Spinal cord (tissue), 9 donors: ENCODE measurements at regions not wholly inside any gene's neighbourhood (a gene's known extent, or its start where the extent isn't known, plus 50 kb on each side); places are given as distances from the start of the nearest gene placed in this dataset.

ENCODE experiments used
- DNase-seq, 6 donors: peaks; one replicate each; pipeline versions ENCODE4 v3.0.0 to v3.0.0-alpha.2; 2013 to 2015; ENCODE audit warnings: low spot score in 6 of 6, low read depth in 4 of 6
- H3K27ac ChIP-seq: one replicate; pipeline ENCODE4 v1.5.1; 2013; ENCODE audit warnings: low read depth, low read length, control low read depth
- H3K27me3 ChIP-seq: one replicate; pipeline ENCODE4 v1.6.1; 2013; ENCODE audit warnings: low read length; ENCODE audit not compliant: control insufficient read depth, insufficient read depth
- H3K36me3 ChIP-seq: one replicate; pipeline ENCODE4 v1.6.1; 2013; ENCODE audit warnings: low read length; ENCODE audit not compliant: control insufficient read depth, insufficient read depth
- H3K4me1 ChIP-seq: one replicate; pipeline ENCODE4 v1.6.1; 2013; ENCODE audit warnings: low read length; ENCODE audit not compliant: control insufficient read depth, insufficient read depth
- H3K4me3 ChIP-seq: one replicate; pipeline ENCODE4 v1.5.1; 2013; ENCODE audit warnings: low read depth, low read length, control low read depth
- H3K9me3 ChIP-seq: one replicate; pipeline ENCODE4 v1.6.1; 2013; ENCODE audit warnings: low read length; ENCODE audit not compliant: control insufficient read depth, insufficient read depth
- WGBS: methylation state at CpG from one replicate; pipeline ENCODE4 v1.1.5; 2013; ENCODE audit warnings: missing lambda C conversion rate; ENCODE audit not compliant: insufficient coverage; 5-methylcytosine and 5-hydroxymethylcytosine counted together
- donor health status: healthy.

DNA sequence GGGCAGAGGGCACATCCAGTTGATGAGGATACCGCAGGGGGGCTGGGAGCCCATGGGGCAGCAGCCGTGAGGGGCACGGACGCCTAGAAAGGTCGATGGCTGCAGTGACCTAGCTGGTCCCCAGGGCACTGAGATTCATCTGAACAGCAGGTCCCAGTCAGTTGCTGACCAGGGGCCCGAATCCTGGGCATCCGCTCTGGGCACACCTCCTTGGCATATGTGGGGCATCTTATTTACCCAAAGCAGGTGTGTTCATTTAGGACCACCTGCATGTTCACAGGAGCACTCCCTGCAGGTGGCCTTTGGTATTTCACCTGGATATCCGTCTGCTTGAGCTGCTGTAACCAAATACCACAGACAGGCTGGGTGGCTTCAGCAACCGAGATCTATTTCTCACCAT, 72.0 kb upstream of the ODC1 start:
- H3K27me3 ChIP-seq: no peaks in the 10 kb centered on the region
- no peak for DNase-seq
- H3K27ac ChIP-seq: no peak overlapping the region
- WGBS: 82% methylated on average over 9 of the region's 9 CpGs
- peaks cover 9% of the 10 kb centered on the region for H3K9me3 ChIP-seq
- H3K36me3 ChIP-seq: no peaks in the 10 kb centered on the region
- no peak overlapping the region for H3K4me3 ChIP-seq
- no peaks in the 10 kb centered on the region for H3K4me1 ChIP-seq

DNA sequence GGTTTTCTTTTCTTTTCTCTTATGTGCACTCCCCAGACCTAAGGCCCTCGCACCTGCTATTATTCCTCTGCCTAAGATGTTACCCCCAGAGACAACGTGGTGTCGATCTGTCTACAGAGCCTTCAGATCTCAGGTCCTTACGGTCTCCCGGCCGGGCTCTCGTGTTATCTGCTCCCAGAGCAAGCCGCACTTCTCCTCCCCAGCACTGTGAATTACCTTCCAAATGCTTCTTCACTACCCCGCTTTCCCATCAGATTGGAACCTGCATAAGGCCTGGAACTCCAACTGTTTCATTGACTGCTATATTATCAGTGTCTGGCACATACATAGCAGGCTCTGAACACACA, 71.2 kb upstream of the ODC1 start:
- peak in 1 of 6 donors; percentile 12 for DNase-seq
- Histone ChIP-seq H3K27ac (no peak overlapping the region), H3K4me3 (no peak overlapping the region), H3K36me3 (no peaks in the 10 kb centered on the region), H3K9me3 (peaks cover 13% of the 10 kb centered on the region), H3K27me3 (no peaks in the 10 kb centered on the region), H3K4me1 (no peaks in the 10 kb centered on the region)
- WGBS: 94% methylated on average over 9 of the region's 9 CpGs

DNA sequence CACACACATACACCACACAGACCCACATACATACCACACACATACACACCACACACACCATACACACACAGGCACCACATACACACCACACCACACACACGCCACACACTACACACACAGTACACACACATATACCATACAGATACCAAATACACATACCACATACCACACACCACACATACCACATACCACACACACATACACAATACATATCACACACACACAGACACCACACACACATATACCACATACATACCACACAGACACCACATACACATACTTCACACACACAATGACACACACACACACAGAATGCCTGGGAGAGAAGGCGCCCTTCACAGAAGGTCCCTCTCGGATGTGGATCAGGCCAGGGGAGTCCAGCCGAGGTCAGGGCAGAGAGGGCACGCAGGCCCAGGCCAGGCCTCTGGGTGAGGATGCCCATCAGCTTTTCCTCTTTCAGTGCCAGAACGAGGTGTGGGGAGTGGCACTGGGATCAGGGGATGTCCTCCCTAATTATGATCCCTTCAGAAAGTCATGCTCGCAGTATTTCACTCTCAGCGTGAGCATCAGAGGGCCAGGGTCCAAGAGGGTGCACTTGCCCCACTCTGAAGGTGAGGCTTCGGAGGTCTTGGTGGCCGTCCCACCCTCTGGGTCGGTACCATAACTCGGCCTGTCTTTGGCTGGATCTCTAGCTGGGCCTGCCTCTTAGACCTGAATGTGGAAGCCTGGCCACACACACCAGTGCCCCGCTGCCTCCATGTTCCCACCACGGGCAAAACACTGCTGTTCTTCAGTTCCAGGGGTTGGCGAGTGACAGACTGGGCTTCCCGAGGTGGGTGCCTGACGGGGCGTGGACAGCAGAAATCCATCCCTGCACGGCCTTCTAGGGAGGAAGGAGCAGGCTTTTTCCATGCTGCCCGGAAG, 70.6 kb upstream of the ODC1 start:
- no peak overlapping the region for H3K4me3 ChIP-seq
- 90% methylated on average over 18 of the region's 20 CpGs for WGBS

DNA sequence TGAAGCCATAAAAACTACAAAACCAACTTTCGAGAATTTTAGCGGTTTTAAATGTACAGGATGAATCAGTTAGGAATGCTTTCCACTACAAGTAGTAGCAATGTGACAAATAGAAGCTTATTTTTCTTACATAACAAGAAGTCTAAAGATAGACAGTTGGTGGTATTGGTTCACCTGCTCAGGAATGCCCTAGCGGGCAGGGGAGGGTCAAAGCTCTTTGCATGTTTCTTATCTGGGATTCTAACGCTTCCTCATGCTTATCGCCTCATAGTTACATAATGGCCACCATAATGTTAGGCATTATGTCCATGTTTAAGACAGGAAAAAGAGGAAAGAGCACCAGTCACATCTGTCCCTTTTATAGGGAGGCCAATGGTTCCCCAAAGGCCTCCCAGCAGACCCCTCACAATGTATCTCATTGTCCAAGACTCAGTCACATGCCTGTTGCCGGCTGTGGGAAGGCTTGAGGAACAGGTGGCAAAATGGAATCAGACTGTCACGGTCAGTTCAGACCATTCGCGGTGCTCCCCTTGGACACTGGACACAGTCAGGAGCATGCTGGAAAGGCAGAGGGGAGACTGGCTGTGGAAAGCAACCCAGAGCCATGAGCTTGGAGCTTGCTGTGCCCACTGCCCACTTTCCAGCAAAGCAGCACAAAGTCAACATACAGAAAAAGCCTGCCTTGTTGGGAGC, 69.4 kb upstream of the ODC1 start:
- no peaks in the 10 kb centered on the region for H3K4me1 ChIP-seq
- H3K4me3 ChIP-seq: no peak overlapping the region
- H3K27me3 ChIP-seq: no peaks in the 10 kb centered on the region
- DNase-seq: peak in 1 of 6 donors; percentile 22
- H3K9me3 ChIP-seq: peaks cover 13% of the 10 kb centered on the region
- no peak overlapping the region for H3K27ac ChIP-seq
- 77% methylated on average over 4 of the region's 9 CpGs for WGBS
- no peaks in the 10 kb centered on the region for H3K36me3 ChIP-seq

More for the DNA sequence above, 70.6 kb upstream of the ODC1 start:
- Histone ChIP-seq H3K9me3 (peaks cover 13% of the 10 kb centered on the region), H3K27me3 (no peaks in the 10 kb centered on the region), H3K4me1 (no peaks in the 10 kb centered on the region), H3K27ac (no peak overlapping the region), H3K36me3 (no peaks in the 10 kb centered on the region)
- no peak for DNase-seq

DNA sequence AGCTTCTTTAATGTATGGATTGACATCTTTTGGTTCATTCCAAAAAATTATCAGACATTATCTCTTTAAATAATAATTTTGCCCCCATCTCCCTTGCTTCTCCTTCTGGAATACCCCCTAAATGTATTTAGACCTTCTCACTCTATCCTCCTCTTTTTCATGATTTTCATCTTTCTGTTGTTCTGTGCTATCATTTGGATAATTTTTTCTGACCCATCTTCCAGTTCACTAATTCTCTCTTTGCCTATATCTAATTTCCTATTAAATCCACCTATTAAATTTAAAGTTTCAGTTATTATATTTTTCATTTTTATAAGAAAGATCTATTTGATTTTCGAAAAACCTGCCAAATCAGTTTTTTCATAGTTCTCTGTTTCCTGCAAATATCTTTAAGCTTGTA, 67.8 kb upstream of the ODC1 start:
- no peaks in the 10 kb centered on the region for H3K4me1 ChIP-seq
- WGBS: no CpG with 5 or more reads among the region's 1 CpG

DNA sequence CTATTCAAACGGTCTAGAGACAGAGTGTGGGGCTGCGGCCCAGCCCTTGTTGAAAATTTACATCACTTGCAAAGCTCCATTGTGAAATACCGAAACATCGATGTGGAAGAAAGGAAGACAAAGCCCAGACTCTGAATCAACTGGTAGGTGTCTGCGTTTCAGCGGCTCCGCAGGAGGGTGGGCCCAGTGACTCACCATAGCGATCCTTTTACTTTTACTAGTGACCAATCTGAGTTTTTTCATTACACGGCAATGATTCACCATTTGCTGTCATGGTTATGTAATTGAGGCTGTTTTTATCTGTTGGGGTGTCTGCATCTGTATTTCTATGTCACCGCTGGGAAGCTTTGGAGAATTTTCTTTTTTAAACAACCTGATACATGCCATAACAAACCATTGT, 66.6 kb upstream of the ODC1 start:
- Histone ChIP-seq H3K9me3 (peaks cover 13% of the 10 kb centered on the region), H3K4me3 (no peak overlapping the region), H3K27ac (no peak overlapping the region), H3K27me3 (no peaks in the 10 kb centered on the region), H3K4me1 (no peaks in the 10 kb centered on the region), H3K36me3 (no peaks in the 10 kb centered on the region)
- no peak for DNase-seq
- WGBS: 77% methylated on average over 7 of the region's 10 CpGs

More for the DNA sequence above, 67.8 kb upstream of the ODC1 start:
- no peaks in the 10 kb centered on the region for H3K27me3 ChIP-seq
- peaks cover 13% of the 10 kb centered on the region for H3K9me3 ChIP-seq
- no peak overlapping the region for H3K4me3 ChIP-seq
- no peak overlapping the region for H3K27ac ChIP-seq
- DNase-seq: no peak
- H3K36me3 ChIP-seq: no peaks in the 10 kb centered on the region

DNA sequence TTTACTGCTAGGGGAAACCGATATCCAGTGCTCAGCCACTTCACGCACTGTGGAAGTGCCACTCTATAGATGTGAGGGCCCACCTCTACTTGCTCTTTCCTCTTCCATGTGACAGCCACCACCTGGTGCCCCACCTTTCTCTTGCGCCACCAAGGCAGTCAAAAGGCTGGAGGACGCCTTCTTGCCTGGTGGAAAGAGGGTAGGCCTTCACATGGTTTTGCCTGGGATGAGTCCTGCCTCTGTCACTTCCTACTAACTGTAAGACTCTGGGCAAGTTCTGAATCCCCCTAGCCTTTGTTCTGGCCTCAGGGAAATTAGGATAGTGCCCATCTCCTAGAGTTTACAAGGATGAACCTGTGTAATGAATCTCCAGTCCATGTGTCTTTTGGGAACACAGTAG, 66.1 kb upstream of the ODC1 start:
- WGBS: 100% methylated on average over 2 of the region's 4 CpGs
- H3K9me3 ChIP-seq: peaks cover 13% of the 10 kb centered on the region
- no peaks in the 10 kb centered on the region for H3K27me3 ChIP-seq
- H3K36me3 ChIP-seq: no peaks in the 10 kb centered on the region
- no peaks in the 10 kb centered on the region for H3K4me1 ChIP-seq
- DNase-seq: no peak
- no peak overlapping the region for H3K4me3 ChIP-seq
- no peak overlapping the region for H3K27ac ChIP-seq

DNA sequence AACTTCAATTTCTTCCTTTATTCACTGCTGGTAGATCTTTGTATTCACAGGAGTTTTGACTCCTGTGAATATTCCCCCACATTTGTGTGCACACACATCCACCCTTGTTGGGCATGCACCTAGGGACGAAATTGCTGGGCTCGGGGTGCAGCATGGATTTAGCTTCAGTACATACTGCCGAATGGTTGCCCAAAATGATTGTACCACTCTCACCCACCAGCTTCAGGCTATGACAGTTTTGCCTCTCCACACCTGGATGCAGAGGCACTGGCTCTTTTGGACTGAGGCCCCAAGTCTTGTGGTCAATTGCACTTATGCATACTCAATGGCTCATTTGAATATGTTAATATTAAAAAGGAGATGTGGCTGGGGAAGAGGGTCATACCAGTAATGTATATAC, 65.1 kb upstream of the ODC1 start:
- Histone ChIP-seq H3K27ac (no peak overlapping the region), H3K9me3 (peaks cover 13% of the 10 kb centered on the region), H3K27me3 (no peaks in the 10 kb centered on the region), H3K36me3 (no peaks in the 10 kb centered on the region), H3K4me1 (no peaks in the 10 kb centered on the region), H3K4me3 (no peak overlapping the region)
- 94% methylated on average over 3 of the region's 3 CpGs for WGBS
- no peak for DNase-seq

DNA sequence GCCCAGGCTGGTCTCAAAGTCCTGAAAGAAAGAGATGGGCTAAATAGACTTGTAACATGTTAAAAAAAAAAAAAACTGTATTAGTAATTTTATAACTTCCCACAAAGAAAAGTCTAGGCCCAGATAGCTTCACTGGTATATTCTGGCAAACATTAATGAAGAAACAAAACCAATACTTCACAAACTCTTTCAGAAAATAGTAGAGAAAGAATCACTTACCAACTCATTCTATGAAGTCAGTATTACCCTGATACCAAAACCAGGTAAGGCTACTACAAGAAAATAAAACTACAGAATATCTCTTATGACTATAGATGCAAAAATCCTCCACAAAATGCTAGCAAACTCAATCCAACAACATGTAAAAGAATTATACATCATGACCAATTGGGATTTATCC, 59.9 kb upstream of the ODC1 start:
- H3K27me3 ChIP-seq: no peaks in the 10 kb centered on the region
- DNase-seq: no peak
- H3K4me1 ChIP-seq: no peaks in the 10 kb centered on the region
- no peak overlapping the region for H3K27ac ChIP-seq
- H3K36me3 ChIP-seq: no peaks in the 10 kb centered on the region
- no peaks in the 10 kb centered on the region for H3K9me3 ChIP-seq
- no peak overlapping the region for H3K4me3 ChIP-seq

DNA sequence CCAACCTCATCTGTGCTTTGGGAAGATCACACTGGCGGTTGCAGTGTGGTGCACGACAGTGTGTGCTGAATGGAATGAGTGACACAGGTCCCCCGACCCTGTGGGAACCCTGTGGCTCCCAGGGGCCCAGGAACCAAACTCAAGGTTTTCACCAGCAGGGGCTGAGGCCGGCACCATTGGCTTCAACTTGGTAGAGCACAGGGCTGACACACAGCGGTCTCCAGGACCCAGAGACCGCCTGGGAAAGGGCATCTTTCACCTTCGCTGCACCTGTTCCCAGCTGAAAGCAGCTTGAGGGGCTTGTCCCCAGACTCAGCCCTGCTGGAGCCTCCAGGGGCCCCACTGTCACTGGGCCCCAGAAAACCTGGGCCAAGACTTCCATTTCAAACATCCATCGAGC, 59.0 kb upstream of the ODC1 start:
- Histone ChIP-seq H3K27ac (no peak overlapping the region), H3K4me3 (no peak overlapping the region), H3K27me3 (no peaks in the 10 kb centered on the region), H3K9me3 (no peaks in the 10 kb centered on the region), H3K4me1 (no peaks in the 10 kb centered on the region), H3K36me3 (no peaks in the 10 kb centered on the region)
- WGBS: 76% methylated on average over 7 of the region's 8 CpGs
- no peak for DNase-seq
